Neural cell (in vitro differentiated cells): ENCODE measurements at regions not wholly inside any gene's neighbourhood (a gene's known extent, or its start where the extent isn't known, plus 50 kb on each side); places are given as distances from the start of the nearest gene placed in this dataset.

Source experiments
- CTCF ChIP-seq: fragments of 450-650 bp; IDR thresholded peaks from 2 replicates; pipeline ENCODE4 v1.5.1; 2014; ENCODE audit warnings: antibody characterized with exemption, mild to moderate bottlenecking, moderate library complexity; ENCODE audit not compliant: poor library complexity, severe bottlenecking
- REST ChIP-seq: IDR thresholded peaks from 2 replicates; pipeline ENCODE4 v1.6.1; 2012; ENCODE audit warnings: borderline replicate concordance

GRCh38 chr20:30602424-30602823 lies 655.0 kb upstream of the DEFB115 start:
- TF ChIP-seq REST (no peak), CTCF (no peak)
